ENCODE measurements at regions not wholly inside any gene's neighbourhood (a gene's known extent, or its start where the extent isn't known, plus 50 kb on each side); places are given as distances from the start of the nearest gene placed in this dataset.

- TF ChIP-seq CTCF (IDR thresholded peaks at IDR 0.05; ENCODE audit: borderline replicate concordance, extremely low read depth, low read length, poor library complexity, severe bottlenecking) = peak; percentile 4
- TF ChIP-seq EZH2 (IDR thresholded peaks at IDR 0.05; ENCODE audit: borderline replicate concordance, low read depth, low read length, severe bottlenecking) = no peak
Observed at GRCh38 chr2:80852079-80852807, 547.7 kb upstream of the LRRTM1 start.
